Ascending aorta (tissue), 2 donors: ENCODE measurements at regions not wholly inside any gene's neighbourhood (a gene's known extent, or its start where the extent isn't known, plus 50 kb on each side); places are given as distances from the start of the nearest gene placed in this dataset.

Experiments
- DNase-seq, 2 donors: peaks; one replicate each; pipeline ENCODE4 v3.0.0-alpha.2; 2019; ENCODE audit warnings: low spot score in 2 of 2
- H3K27ac ChIP-seq, 2 donors: fragments of 200-600 bp; sonication (generic); one replicate each; pipeline ENCODE4 v1.5.1; 2016 to 2017; ENCODE audit warnings: mild to moderate bottlenecking in 1 of 2
- H3K27me3 ChIP-seq: fragments of 200-600 bp; sonication (generic); one replicate; pipeline ENCODE4 v1.5.1; 2017
- H3K36me3 ChIP-seq, 2 donors: fragments of 200-600 bp; sonication (generic); one replicate each; pipeline ENCODE4 v1.5.1; 2016
- H3K4me1 ChIP-seq, 2 donors: fragments of 200-600 bp; sonication (generic); one replicate each; pipeline ENCODE4 v1.5.1; 2016 to 2017; ENCODE audit warnings: mild to moderate bottlenecking in 1 of 2
- H3K4me3 ChIP-seq, 2 donors: fragments of 200-600 bp; sonication (generic); one replicate each; pipeline ENCODE4 v1.5.1; 2016 to 2017; ENCODE audit warnings: mild to moderate bottlenecking in 1 of 2
- H3K9me3 ChIP-seq, 2 donors: fragments of 200-600 bp; sonication (generic); one replicate each; pipeline ENCODE4 v1.5.1; 2016
- intact Hi-C: fragments of 100-400 bp; cut with DNase I; formaldehyde crosslinking; loops from one replicate; pipeline ENCODE4 v1.15.1; 2023
- TF ChIP-seq, protein P1 (sequence below), 3 experiments: fragments of 200-600 bp in 2 of 3; fragments of 450-650 bp in 1 of 3; sonication (generic) in 2 of 3; IDR thresholded peaks; one replicate each; pipeline ENCODE4 v1.5.1; 2016 to 2019; ENCODE audit warnings: antibody characterized with exemption in 3 of 3, mild to moderate bottlenecking in 1 of 3, moderate library complexity in 1 of 3

DNA sequence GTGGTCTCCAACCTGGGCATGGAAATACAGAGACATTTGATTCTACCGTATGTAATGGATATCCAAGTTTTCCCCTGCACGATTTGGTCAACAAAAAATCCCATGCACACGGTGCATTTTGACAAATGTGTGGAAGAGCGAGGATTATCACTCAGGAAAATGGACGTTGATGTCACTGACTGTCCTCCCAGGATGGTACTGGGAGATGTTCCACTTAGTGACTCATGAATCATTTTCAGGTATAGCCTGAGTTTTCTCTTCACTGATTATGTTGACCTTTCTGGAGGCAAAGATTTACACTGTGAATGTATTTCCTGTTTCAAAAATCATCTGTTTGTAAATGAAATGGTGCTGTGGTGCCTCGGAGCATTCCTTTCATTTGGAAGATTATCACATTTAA is 596.7 kb upstream of the ADAMTS9 start:
- DNase-seq: no peak
- H3K4me1 ChIP-seq: no peaks in the 10 kb centered on the region
- TF ChIP-seq, protein P1, sequence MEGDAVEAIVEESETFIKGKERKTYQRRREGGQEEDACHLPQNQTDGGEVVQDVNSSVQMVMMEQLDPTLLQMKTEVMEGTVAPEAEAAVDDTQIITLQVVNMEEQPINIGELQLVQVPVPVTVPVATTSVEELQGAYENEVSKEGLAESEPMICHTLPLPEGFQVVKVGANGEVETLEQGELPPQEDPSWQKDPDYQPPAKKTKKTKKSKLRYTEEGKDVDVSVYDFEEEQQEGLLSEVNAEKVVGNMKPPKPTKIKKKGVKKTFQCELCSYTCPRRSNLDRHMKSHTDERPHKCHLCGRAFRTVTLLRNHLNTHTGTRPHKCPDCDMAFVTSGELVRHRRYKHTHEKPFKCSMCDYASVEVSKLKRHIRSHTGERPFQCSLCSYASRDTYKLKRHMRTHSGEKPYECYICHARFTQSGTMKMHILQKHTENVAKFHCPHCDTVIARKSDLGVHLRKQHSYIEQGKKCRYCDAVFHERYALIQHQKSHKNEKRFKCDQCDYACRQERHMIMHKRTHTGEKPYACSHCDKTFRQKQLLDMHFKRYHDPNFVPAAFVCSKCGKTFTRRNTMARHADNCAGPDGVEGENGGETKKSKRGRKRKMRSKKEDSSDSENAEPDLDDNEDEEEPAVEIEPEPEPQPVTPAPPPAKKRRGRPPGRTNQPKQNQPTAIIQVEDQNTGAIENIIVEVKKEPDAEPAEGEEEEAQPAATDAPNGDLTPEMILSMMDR (IDR thresholded peaks at IDR 0.05): no peak
- no peaks in the 10 kb centered on the region for H3K36me3 ChIP-seq
- H3K4me3 ChIP-seq: no peak overlapping the region
- intact Hi-C loops: no loop called here
- no peaks in the 10 kb centered on the region for H3K9me3 ChIP-seq
- no peaks in the 10 kb centered on the region for H3K27me3 ChIP-seq
- no peak overlapping the region for H3K27ac ChIP-seq

DNA sequence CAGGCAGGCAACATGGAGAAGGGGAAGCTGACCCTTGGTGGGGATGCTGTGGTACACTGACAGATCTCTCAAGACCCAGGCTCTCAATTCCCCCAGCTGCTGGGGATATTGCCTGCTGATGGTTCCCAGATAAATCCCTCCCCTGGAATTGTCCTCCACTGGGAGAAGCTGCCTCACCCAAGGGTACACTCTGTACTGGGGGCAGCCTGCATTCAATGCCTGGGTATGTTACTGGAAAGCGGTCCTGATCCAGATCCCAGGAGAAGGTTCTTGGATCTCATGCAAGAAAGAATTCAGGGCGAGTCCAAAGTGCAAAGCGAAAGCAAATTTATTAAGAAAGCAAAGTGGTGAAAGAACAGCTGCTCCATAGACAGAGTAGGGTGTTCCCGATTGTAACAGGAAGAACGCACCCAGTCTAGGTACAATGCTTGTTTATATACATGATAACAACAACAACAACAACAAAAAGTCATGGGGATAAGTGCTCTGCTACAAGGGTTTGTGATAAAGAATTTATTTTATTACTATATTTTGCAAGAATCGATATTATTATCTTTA is 591.5 kb upstream of the ADAMTS9 start:
- no peaks in the 10 kb centered on the region for H3K36me3 ChIP-seq
- H3K27me3 ChIP-seq: no peaks in the 10 kb centered on the region
- DNase-seq: no peak
- H3K9me3 ChIP-seq: no peaks in the 10 kb centered on the region
- no peaks in the 10 kb centered on the region for H3K4me1 ChIP-seq
- intact Hi-C loops: no loop called here
- TF ChIP-seq, protein P1 (IDR thresholded peaks at IDR 0.05): no peak
- no peak overlapping the region for H3K27ac ChIP-seq
- H3K4me3 ChIP-seq: no peak overlapping the region

DNA sequence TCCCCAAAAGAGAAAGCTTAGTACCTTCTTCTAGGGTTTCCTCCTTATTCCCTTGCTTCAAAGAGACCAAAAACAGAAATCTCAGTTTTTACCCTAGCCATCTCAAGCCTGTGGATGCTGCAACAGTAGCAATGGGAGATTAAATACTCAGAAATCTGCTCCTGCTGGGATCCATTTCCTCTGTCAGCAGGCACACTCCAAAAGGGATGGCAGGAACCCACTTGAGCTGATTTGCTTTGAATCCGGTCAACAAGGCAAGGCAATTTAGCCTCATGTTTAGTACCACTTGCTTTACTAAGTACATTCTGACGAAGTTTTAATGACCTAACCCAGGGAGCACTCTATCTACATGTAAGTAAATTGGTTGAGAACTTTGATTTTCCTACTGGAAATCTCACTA is 590.0 kb upstream of the ADAMTS9 start:
- Histone ChIP-seq H3K36me3 (no peaks in the 10 kb centered on the region), H3K27me3 (no peaks in the 10 kb centered on the region), H3K27ac (no peak overlapping the region), H3K4me1 (no peaks in the 10 kb centered on the region), H3K9me3 (no peaks in the 10 kb centered on the region), H3K4me3 (no peak overlapping the region)
- intact Hi-C loops: no loop called here
- DNase-seq: no peak
- TF ChIP-seq, protein P1 (IDR thresholded peaks at IDR 0.05): no peak

DNA sequence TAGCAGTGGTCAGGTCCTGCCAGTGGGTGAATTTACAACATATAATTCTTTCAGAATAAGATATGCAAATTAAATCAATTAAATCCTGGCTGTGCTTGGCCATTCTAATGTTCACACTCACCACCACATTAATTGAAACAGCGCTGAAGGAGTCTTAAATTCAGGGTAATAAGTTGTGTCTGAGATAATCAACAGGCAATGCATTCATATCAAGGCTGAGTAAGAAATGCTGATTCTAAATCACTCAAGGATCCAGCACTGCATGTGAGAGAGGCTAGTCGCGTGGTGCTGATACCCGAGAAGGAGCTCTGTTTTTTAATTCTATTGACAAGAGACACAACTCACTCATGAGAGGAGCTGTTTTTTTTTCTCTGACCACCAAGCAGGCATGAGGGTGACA is 588.8 kb upstream of the ADAMTS9 start:
- TF ChIP-seq, protein P1 (IDR thresholded peaks at IDR 0.05): no peak
- Histone ChIP-seq H3K4me3 (no peak overlapping the region), H3K27ac (no peak overlapping the region), H3K36me3 (no peaks in the 10 kb centered on the region), H3K27me3 (no peaks in the 10 kb centered on the region), H3K9me3 (no peaks in the 10 kb centered on the region), H3K4me1 (no peaks in the 10 kb centered on the region)
- DNase-seq: no peak
- intact Hi-C loops: no loop called here

DNA sequence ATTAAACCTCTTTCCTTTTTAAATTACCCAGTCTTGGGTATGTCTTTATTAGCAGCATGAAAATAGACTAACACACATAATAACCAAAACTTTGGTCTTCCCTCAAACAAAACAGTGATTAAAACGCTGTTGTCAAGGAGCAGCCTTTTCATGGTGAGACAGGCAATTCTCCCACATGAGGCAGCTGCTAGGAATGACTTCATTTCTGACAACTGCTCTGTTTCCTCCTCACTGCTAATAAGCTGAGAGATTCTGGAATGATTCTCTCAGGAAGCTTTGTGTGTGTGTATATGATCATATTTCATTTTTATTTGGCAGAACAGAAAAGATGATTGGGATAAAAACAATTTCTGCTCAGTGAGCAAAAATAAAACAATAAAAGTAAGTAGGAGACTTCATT is 580.6 kb upstream of the ADAMTS9 start:
- H3K27ac ChIP-seq: no peak overlapping the region
- TF ChIP-seq, protein P1 (IDR thresholded peaks at IDR 0.05): no peak
- no peak for DNase-seq
- intact Hi-C loops: no loop called here
- H3K36me3 ChIP-seq: no peaks in the 10 kb centered on the region
- no peaks in the 10 kb centered on the region for H3K27me3 ChIP-seq
- H3K4me1 ChIP-seq: no peaks in the 10 kb centered on the region
- H3K9me3 ChIP-seq: no peaks in the 10 kb centered on the region
- H3K4me3 ChIP-seq: no peak overlapping the region
